Astrocyte of the spinal cord (primary cell): ENCODE measurements at regions not wholly inside any gene's neighbourhood (a gene's known extent, or its start where the extent isn't known, plus 50 kb on each side); places are given as distances from the start of the nearest gene placed in this dataset.

ENCODE experiments used
- DNase-seq: peaks from one replicate; pipeline ENCODE4 v3.0.0; 2011; ENCODE audit warnings: low read depth, low spot score
- H3K4me3 ChIP-seq: 2 replicates; pipeline ENCODE4 v1.5.1; 2011; ENCODE audit warnings: low read depth, mild to moderate bottlenecking, low read length, moderate library complexity
- in situ Hi-C: cut with HindIII; loops from 2 replicates; pipeline ENCODE4 v1.10.0; 2017; ENCODE audit warnings: low sequenced_read_pairs
- TF ChIP-seq, protein P1 (sequence below): IDR thresholded peaks from 2 replicates; pipeline ENCODE4 v1.5.1; 2012; ENCODE audit warnings: low read depth, mild to moderate bottlenecking, low read length, inconsistent platforms

- TF ChIP-seq, protein P1, sequence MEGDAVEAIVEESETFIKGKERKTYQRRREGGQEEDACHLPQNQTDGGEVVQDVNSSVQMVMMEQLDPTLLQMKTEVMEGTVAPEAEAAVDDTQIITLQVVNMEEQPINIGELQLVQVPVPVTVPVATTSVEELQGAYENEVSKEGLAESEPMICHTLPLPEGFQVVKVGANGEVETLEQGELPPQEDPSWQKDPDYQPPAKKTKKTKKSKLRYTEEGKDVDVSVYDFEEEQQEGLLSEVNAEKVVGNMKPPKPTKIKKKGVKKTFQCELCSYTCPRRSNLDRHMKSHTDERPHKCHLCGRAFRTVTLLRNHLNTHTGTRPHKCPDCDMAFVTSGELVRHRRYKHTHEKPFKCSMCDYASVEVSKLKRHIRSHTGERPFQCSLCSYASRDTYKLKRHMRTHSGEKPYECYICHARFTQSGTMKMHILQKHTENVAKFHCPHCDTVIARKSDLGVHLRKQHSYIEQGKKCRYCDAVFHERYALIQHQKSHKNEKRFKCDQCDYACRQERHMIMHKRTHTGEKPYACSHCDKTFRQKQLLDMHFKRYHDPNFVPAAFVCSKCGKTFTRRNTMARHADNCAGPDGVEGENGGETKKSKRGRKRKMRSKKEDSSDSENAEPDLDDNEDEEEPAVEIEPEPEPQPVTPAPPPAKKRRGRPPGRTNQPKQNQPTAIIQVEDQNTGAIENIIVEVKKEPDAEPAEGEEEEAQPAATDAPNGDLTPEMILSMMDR, result no peak
- in situ Hi-C loops, result no loop called here
- H3K4me3 ChIP-seq, result no peak overlapping the region
- no peak for DNase-seq
These were observed 1722.9 kb upstream of the PCDH10 start for GRCh38 chr4:131426023-131426758.

- TF ChIP-seq, protein P1, result no peak
- no peak for DNase-seq
- in situ Hi-C loops, result no loop called here
- H3K4me3 ChIP-seq, result no peak overlapping the region
These were observed 1722.1 kb upstream of the PCDH10 start for GRCh38 chr4:131427000-131427399.

DNA sequence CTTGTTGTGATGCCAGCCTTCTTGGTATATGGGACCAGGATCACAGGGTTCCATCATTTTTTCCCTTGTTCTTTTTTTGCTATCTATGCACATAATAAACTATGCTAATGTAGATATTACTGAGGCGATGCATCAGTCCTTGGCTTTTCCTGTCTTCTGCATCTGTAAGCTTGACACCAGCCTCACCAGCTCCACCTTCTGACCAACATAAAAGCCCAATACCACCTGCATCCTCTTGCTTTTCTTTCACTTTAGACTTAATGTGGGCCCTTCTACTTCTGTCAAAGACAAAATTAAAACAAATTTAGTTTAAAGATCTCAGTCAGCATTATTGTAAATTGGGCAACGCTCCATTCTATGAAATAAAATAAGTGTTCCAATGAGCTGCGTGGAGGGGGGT, 1718.8 kb upstream of the PCDH10 start:
- no peak for DNase-seq
- in situ Hi-C loops, result no loop called here
- H3K4me3 ChIP-seq, result no peak overlapping the region
- TF ChIP-seq, protein P1, result no peak

- in situ Hi-C loops, result no loop called here
- no peak for DNase-seq
- no peak overlapping the region for H3K4me3 ChIP-seq
- TF ChIP-seq, protein P1, result no peak
These were observed 1707.9 kb upstream of the PCDH10 start for GRCh38 chr4:131441004-131441688.

DNA sequence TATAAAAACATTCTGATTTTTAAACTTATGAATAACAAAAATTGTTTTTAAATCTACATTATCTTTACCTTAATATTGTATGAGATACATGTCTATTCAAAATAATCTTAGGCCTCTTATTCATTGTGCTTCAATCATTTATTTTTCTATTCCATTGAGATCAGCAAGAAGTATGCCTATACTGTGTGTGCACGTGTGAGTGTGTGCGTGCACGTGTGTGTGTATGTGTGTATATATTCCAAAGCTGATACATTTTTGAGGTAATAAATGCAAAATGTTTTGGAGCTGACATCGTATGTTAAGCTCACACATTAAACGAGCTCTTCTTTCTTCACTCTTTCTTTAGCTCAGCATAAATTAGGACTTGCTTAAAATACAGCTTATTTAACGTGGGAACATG, 1701.2 kb upstream of the PCDH10 start:
- no peak overlapping the region for H3K4me3 ChIP-seq
- in situ Hi-C loops, result no loop called here
- DNase-seq, result no peak
- TF ChIP-seq, protein P1, result no peak

DNA sequence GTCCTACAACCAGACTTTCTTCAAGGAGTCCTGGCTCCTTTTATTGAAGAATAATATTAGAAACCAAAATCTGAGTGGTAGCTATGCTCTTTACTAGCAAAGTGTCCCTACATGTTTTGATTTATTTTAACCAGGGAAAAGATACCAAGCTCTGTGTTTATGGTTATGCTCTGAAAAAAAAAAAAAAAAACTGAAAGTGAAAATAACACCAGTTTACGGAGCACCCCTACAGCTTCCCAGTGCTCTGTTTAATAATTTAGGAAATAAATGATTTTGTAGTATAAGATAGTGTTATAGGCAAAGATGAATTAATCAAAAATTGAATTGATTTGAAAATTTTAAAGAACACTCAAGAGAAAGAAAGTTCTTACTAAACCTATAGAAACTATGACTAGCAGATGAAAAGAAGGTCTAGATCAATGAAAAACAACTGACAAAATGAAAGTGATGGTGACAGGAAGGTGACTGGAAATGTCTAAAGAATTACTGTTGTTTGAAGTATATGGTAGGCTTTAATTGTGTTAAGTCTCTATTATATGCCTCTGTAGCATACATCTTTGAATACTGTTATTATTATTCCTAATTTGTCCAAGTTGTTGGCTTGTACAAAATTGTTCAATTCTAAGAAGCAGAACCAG, 1698.4 kb upstream of the PCDH10 start:
- TF ChIP-seq, protein P1, result no peak
- H3K4me3 ChIP-seq, result no peak overlapping the region
- in situ Hi-C loops, result no loop called here
- no peak for DNase-seq
